ENCODE measurements at regions not wholly inside any gene's neighbourhood (a gene's known extent, or its start where the extent isn't known, plus 50 kb on each side); places are given as distances from the start of the nearest gene placed in this dataset.
"Not testable (repeated sequence)": the region's sequence is repeated elsewhere in the genome, so short reads cannot be mapped to it uniquely, and the experiment has no call there.

GRCh38 chr1:177664742-177665141 is 305.1 kb downstream of the SEC16B start:
- not testable (repeated sequence) for TF ChIP-seq CTCF, POLR2A (IDR thresholded peaks at IDR 0.05)

Measured in adrenal gland (tissue), 5 donors.